Endothelial cell (in vitro differentiated cells): ENCODE measurements at regions not wholly inside any gene's neighbourhood (a gene's known extent, or its start where the extent isn't known, plus 50 kb on each side); places are given as distances from the start of the nearest gene placed in this dataset.

Experiments
- DNase-seq: peaks from one replicate; pipeline ENCODE4 v3.0.0; 2021; ENCODE audit warnings: low spot score
- H3K27ac Mint-ChIP-seq: one replicate; pipeline ENCODE4 v1.8.0; 2021; ENCODE audit warnings: mixed read lengths, inconsistent platforms; ENCODE audit not compliant: unreplicated experiment
- H3K27me3 Mint-ChIP-seq: one replicate; pipeline ENCODE4 v1.8.0; 2021; ENCODE audit warnings: mild to moderate bottlenecking, moderate library complexity, mixed read lengths, inconsistent platforms; ENCODE audit not compliant: unreplicated experiment
- H3K36me3 Mint-ChIP-seq: one replicate; pipeline ENCODE4 v1.8.0; 2021; ENCODE audit warnings: mild to moderate bottlenecking, low read depth, mixed read lengths, inconsistent platforms; ENCODE audit not compliant: unreplicated experiment
- H3K4me1 Mint-ChIP-seq: one replicate; pipeline ENCODE4 v1.8.0; 2021; ENCODE audit warnings: mild to moderate bottlenecking, mixed read lengths, inconsistent platforms; ENCODE audit not compliant: unreplicated experiment
- H3K4me3 Mint-ChIP-seq: one replicate; pipeline ENCODE4 v1.8.0; 2021; ENCODE audit warnings: mild to moderate bottlenecking, mixed read lengths, inconsistent platforms; ENCODE audit not compliant: unreplicated experiment
- H3K9me3 Mint-ChIP-seq: one replicate; pipeline ENCODE4 v1.8.0; 2021; ENCODE audit warnings: mixed read lengths, inconsistent platforms; ENCODE audit not compliant: unreplicated experiment
- TF ChIP-seq, protein P1 (sequence below): fragments of 200-600 bp; sonication (generic); IDR thresholded peaks from one replicate; pipeline ENCODE4 v1.5.0; 2021; ENCODE audit warnings: antibody characterized with exemption; ENCODE audit not compliant: unreplicated experiment

DNA sequence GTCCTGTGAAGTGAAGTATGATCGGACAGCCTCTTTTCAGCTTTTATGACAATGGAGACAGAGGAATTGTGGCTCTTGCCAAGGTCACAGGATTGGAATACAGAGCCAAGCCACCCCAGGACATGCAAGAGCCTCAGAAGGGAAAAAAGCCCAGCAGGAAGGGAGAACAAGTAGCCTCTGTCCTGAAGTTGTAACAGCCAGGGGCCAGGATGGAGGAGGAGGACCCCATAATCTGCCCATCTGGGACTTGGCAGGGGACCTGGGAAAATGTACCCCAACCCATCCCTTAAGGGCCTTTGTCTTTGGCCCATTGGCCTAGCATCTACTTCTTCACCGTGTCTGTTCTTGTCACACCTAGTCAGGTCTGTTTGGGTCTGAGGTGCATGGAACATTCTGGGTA lies 60.4 kb upstream of the POLG start:
- no peak overlapping the region for H3K27ac Mint-ChIP-seq
- TF ChIP-seq, protein P1, sequence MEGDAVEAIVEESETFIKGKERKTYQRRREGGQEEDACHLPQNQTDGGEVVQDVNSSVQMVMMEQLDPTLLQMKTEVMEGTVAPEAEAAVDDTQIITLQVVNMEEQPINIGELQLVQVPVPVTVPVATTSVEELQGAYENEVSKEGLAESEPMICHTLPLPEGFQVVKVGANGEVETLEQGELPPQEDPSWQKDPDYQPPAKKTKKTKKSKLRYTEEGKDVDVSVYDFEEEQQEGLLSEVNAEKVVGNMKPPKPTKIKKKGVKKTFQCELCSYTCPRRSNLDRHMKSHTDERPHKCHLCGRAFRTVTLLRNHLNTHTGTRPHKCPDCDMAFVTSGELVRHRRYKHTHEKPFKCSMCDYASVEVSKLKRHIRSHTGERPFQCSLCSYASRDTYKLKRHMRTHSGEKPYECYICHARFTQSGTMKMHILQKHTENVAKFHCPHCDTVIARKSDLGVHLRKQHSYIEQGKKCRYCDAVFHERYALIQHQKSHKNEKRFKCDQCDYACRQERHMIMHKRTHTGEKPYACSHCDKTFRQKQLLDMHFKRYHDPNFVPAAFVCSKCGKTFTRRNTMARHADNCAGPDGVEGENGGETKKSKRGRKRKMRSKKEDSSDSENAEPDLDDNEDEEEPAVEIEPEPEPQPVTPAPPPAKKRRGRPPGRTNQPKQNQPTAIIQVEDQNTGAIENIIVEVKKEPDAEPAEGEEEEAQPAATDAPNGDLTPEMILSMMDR = no peak
- no peak overlapping the region for H3K4me3 Mint-ChIP-seq
- no peaks in the 10 kb centered on the region for H3K36me3 Mint-ChIP-seq
- no peaks in the 10 kb centered on the region for H3K9me3 Mint-ChIP-seq
- H3K4me1 Mint-ChIP-seq = no peaks in the 10 kb centered on the region
- no peak for DNase-seq
- H3K27me3 Mint-ChIP-seq = peaks cover 30% of the 10 kb centered on the region

DNA sequence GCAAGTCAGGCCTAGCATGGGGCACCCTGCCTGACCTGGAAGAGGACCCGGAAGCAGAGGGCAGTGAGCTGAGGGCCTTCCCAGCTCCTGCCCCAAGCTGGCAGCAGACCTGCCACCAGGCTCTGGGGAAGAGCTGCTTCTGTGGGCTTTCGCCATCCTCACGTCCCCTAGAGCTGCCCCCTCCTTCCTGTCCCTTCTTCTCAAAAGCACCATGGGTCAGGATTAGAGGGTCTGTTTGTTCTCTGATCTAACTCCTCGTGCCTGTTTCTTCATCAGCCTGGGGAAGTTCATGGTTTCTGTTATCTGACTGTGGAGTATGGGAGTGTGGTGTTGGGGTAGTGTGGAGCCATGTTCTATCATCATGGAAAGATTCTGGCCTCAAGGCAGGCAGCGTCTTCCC lies 58.4 kb upstream of the POLG start:
- Mint-ChIP-seq H3K36me3 (no peaks in the 10 kb centered on the region), H3K4me1 (peaks cover 5% of the 10 kb centered on the region), H3K27ac (no peak overlapping the region), H3K4me3 (no peak overlapping the region), H3K27me3 (peaks cover 31% of the 10 kb centered on the region), H3K9me3 (no peaks in the 10 kb centered on the region)
- TF ChIP-seq, protein P1 = no peak
- no peak for DNase-seq

DNA sequence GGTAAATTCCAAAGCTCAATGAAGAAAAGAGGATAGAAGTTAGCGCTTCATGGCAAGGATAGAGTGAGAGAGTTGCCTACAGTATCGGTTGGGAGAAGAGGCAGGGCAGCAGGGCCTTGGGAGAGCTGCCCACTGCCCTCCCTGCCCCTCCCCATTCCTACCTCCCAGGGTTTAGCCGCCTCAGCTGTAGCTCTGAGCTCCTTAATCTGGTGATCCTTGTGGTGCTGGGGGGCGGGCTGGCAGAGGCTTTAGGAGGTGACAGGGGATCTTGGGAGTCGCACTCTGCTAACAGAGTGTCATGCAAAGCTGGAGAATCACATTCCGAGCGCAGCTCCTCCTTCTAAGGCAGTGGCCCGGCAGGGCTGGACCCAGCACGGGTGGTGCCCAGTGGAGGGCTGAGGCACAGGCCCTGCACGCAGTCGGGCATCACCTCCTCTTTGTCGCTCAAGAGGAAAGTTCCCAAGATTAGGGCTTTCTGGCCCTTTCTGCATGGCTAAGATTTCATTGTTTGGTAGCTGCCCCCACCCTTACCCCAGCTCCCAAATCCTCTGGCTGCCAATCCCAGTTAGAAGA lies 57.1 kb upstream of the POLG start:
- H3K9me3 Mint-ChIP-seq = no peaks in the 10 kb centered on the region
- H3K36me3 Mint-ChIP-seq = no peaks in the 10 kb centered on the region
- DNase-seq = no peak
- H3K4me3 Mint-ChIP-seq = no peak overlapping the region
- H3K4me1 Mint-ChIP-seq = peaks cover 5% of the 10 kb centered on the region
- H3K27me3 Mint-ChIP-seq = peaks cover 27% of the 10 kb centered on the region
- no peak overlapping the region for H3K27ac Mint-ChIP-seq
- TF ChIP-seq, protein P1 = no peak

DNA sequence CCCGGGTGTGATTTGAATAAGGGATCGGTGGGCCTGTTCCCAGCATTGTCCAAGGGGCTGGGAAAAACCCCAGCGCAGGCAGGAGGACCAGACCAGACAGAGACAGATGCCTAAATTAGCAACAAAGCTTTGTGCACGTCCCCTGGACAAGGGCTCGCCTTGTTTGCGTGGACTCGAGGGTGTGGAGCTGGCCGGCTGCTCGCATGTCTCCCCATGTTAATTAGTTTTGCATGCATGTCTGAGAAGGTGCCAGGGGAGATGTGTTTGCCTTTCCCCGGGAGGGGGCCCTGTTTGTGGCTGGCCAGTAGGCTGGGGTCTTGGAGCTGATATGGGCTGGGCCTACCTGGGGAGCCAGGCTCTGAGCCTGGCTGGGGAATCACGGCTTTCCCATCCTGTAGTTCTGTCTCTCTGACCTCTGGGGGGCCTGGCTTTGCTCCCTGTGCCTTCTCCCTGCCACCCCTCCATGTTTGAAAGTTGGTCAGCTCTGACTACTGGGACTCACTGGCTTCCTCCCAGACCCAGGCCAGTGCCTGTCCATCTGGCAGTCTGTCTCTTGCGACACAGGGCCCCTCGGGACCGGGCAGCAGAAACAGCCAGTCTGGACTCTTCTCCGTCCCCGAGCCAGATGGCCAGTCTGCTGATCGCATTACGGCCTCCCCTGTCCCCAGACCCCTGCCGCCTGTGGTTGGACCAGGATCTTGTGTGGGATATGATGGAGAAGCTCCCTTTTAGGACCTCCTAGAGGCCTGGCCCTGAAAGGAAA lies 55.4 kb upstream of the POLG start:
- Mint-ChIP-seq H3K27ac (no peak overlapping the region), H3K9me3 (no peaks in the 10 kb centered on the region), H3K27me3 (peaks cover 24% of the 10 kb centered on the region), H3K36me3 (peaks cover 3% of the 10 kb centered on the region), H3K4me1 (peaks cover 5% of the 10 kb centered on the region), H3K4me3 (no peak overlapping the region)
- TF ChIP-seq, protein P1 = no peak
- no peak for DNase-seq
